ENCODE measurements at regions not wholly inside any gene's neighbourhood (a gene's known extent, or its start where the extent isn't known, plus 50 kb on each side); places are given as distances from the start of the nearest gene placed in this dataset.

- DNase-seq = no peak
These were observed 553.6 kb downstream of the TCERG1L start for GRCh38 chr10:130757821-130758489.

GRCh38 chr10:130758529-130758928, 553.0 kb downstream of the TCERG1L start:
- DNase-seq = no peak

- DNase-seq = no peak
These were observed 550.4 kb downstream of the TCERG1L start for GRCh38 chr10:130761032-130761575.

GRCh38 chr10:130761788-130762301, 549.7 kb downstream of the TCERG1L start:
- DNase-seq = no peak

- DNase-seq = no peak
These were observed 549.0 kb downstream of the TCERG1L start for GRCh38 chr10:130762491-130762890.

- DNase-seq = no peak
These were observed 548.5 kb downstream of the TCERG1L start for GRCh38 chr10:130763071-130763470.

GRCh38 chr10:130763491-130763890, 548.0 kb downstream of the TCERG1L start:
- no peak for DNase-seq

- DNase-seq = no peak
These were observed 546.9 kb downstream of the TCERG1L start for GRCh38 chr10:130764651-130765050.

- DNase-seq = no peak
These were observed 545.5 kb downstream of the TCERG1L start for GRCh38 chr10:130766071-130766470.

GRCh38 chr10:130767116-130767730, 544.3 kb downstream of the TCERG1L start:
- no peak for DNase-seq

GRCh38 chr10:130769146-130770017, 542.1 kb downstream of the TCERG1L start:
- DNase-seq = no peak

- no peak for DNase-seq
These were observed 541.4 kb downstream of the TCERG1L start for GRCh38 chr10:130770018-130770630.

GRCh38 chr10:130771491-130771946, 540.0 kb downstream of the TCERG1L start:
- DNase-seq = no peak

GRCh38 chr10:130772056-130772455, 539.5 kb downstream of the TCERG1L start:
- DNase-seq = no peak

GRCh38 chr10:130772676-130773075, 538.8 kb downstream of the TCERG1L start:
- no peak for DNase-seq

GRCh38 chr10:130773941-130774340, 537.6 kb downstream of the TCERG1L start:
- DNase-seq = no peak

- DNase-seq = no peak
These were observed 536.6 kb downstream of the TCERG1L start for GRCh38 chr10:130774871-130775270.

GRCh38 chr10:130775311-130775710, 536.2 kb downstream of the TCERG1L start:
- no peak for DNase-seq

- no peak for DNase-seq
These were observed 534.8 kb downstream of the TCERG1L start for GRCh38 chr10:130776724-130777123.

GRCh38 chr10:130777507-130778165, 533.9 kb downstream of the TCERG1L start:
- no peak for DNase-seq

- no peak for DNase-seq
These were observed 533.4 kb downstream of the TCERG1L start for GRCh38 chr10:130778166-130778545.

- DNase-seq = no peak
These were observed 530.8 kb downstream of the TCERG1L start for GRCh38 chr10:130780763-130781162.
